ENCODE measurements at regions not wholly inside any gene's neighbourhood (a gene's known extent, or its start where the extent isn't known, plus 50 kb on each side); places are given as distances from the start of the nearest gene placed in this dataset.

GRCh38 chr12:116358893-116359761, 81.6 kb upstream of the MED13L start:
- 1 to 9% (median 5%) methylated on average over 10 of the region's 10 CpGs for WGBS, 3 donors
- no peak overlapping the region for H3K27ac ChIP-seq (ENCODE audit: low read depth, low read length)

- WGBS, 3 donors: 85 to 92% (median 88%) methylated on average over 6 of the region's 6 CpGs
- no peak overlapping the region for H3K27ac ChIP-seq (ENCODE audit: low read depth, low read length)
Observed at GRCh38 chr12:116360579-116361413, 83.3 kb upstream of the MED13L start.

- H3K27ac ChIP-seq (ENCODE audit: low read depth, low read length): no peak overlapping the region
- WGBS, 3 donors: 70 to 82% (median 74%) methylated on average over 19 of the region's 19 CpGs
Observed at GRCh38 chr12:116361414-116362223, 84.1 kb upstream of the MED13L start.

GRCh38 chr12:116365114-116365513, 87.6 kb upstream of the MED13L start:
- 78 to 87% (median 81%) methylated on average over 2 of the region's 2 CpGs for WGBS, 3 donors
- no peak overlapping the region for H3K27ac ChIP-seq (ENCODE audit: low read depth, low read length)

GRCh38 chr12:116365606-116366455, 88.3 kb upstream of the MED13L start:
- no peak overlapping the region for H3K27ac ChIP-seq (ENCODE audit: low read depth, low read length)
- WGBS, 3 donors: 88 to 94% (median 92%) methylated on average over 17 of the region's 17 CpGs

GRCh38 chr12:116366456-116366776, 88.9 kb upstream of the MED13L start:
- WGBS, 3 donors: 45 to 86% (median 70%) methylated on average over 9 of the region's 9 CpGs
- no peak overlapping the region for H3K27ac ChIP-seq (ENCODE audit: low read depth, low read length)

GRCh38 chr12:116366824-116367223, 89.3 kb upstream of the MED13L start:
- no peak overlapping the region for H3K27ac ChIP-seq (ENCODE audit: low read depth, low read length)
- 84 to 90% (median 84%) methylated on average over 6 of the region's 6 CpGs for WGBS, 3 donors

- H3K27ac ChIP-seq (ENCODE audit: low read depth, low read length): no peak overlapping the region
- WGBS, 3 donors: 43 to 79% (median 78%) methylated on average over 16 of the region's 16 CpGs
Observed at GRCh38 chr12:116368196-116369194, 91.0 kb upstream of the MED13L start.

GRCh38 chr12:116370004-116370404, 92.5 kb upstream of the MED13L start:
- WGBS, 3 donors: 67 to 82% (median 70%) methylated on average over 4 of the region's 4 CpGs

GRCh38 chr12:116370886-116371580, 93.5 kb upstream of the MED13L start:
- H3K27ac ChIP-seq (ENCODE audit: low read depth, low read length): no peak overlapping the region
- WGBS, 3 donors: 73 to 80% (median 78%) methylated on average over 21 of the region's 21 CpGs

More at GRCh38 chr12:116370004-116370404, 92.5 kb upstream of the MED13L start:
- H3K27ac ChIP-seq (ENCODE audit: low read depth, low read length): no peak overlapping the region

- WGBS, 3 donors: 77 to 81% (median 80%) methylated on average over 6 of the region's 6 CpGs
- no peak overlapping the region for H3K27ac ChIP-seq (ENCODE audit: low read depth, low read length)
Observed at GRCh38 chr12:116372815-116373214, 95.3 kb upstream of the MED13L start.

GRCh38 chr12:116373572-116374206, 96.2 kb upstream of the MED13L start:
- H3K27ac ChIP-seq (ENCODE audit: low read depth, low read length): no peak overlapping the region
- WGBS, 3 donors: 72 to 77% (median 76%) methylated on average over 12 of the region's 12 CpGs

- no peak overlapping the region for H3K27ac ChIP-seq (ENCODE audit: low read depth, low read length)
- WGBS, 3 donors: 76 to 97% (median 94%) methylated on average over 3 of the region's 3 CpGs
Observed at GRCh38 chr12:116374207-116374606, 96.7 kb upstream of the MED13L start.

- WGBS, 3 donors: 87 to 97% (median 94%) methylated on average over 9 of the region's 9 CpGs
Observed at GRCh38 chr12:116375278-116375842, 97.9 kb upstream of the MED13L start.

GRCh38 chr12:116376354-116377193, 99.1 kb upstream of the MED13L start:
- WGBS, 3 donors: 58 to 69% (median 64%) methylated on average over 11 of the region's 11 CpGs
- no peak overlapping the region for H3K27ac ChIP-seq (ENCODE audit: low read depth, low read length)

More at GRCh38 chr12:116375278-116375842, 97.9 kb upstream of the MED13L start:
- no peak overlapping the region for H3K27ac ChIP-seq (ENCODE audit: low read depth, low read length)
